Stimulated activated CD8-positive, alpha-beta memory T cell treated with anti-CD3 and anti-CD28 coated beads, Interleukin-7, amount 100 ng/mL, for 48 hours (primary cell): ENCODE measurements at regions not wholly inside any gene's neighbourhood (a gene's known extent, or its start where the extent isn't known, plus 50 kb on each side); places are given as distances from the start of the nearest gene placed in this dataset.
A peak's percentile ranks its signal among the peaks of the same experiment; 100 is the strongest.

Experiments
- DNase-seq, 2 donors: peaks; one replicate each; pipeline ENCODE4 v3.0.0-alpha.2; 2020; ENCODE audit warnings: low read depth in 1 of 2; ENCODE audit errors: extremely low read depth in 1 of 2

- no peak for DNase-seq
Observed at GRCh38 chr16:59305850-59306249, 571.7 kb upstream of the GOT2 start.

- no peak for DNase-seq
Observed at GRCh38 chr16:59296888-59297287, 562.8 kb upstream of the GOT2 start.

GRCh38 chr16:59295993-59296736, 562.0 kb upstream of the GOT2 start:
- no peak for DNase-seq

GRCh38 chr16:59295474-59295873, 561.4 kb upstream of the GOT2 start:
- DNase-seq, result no peak

- DNase-seq, result no peak
Observed at GRCh38 chr16:59290718-59291117, 556.6 kb upstream of the GOT2 start.

- DNase-seq, result no peak
Observed at GRCh38 chr16:59289151-59289550, 555.0 kb upstream of the GOT2 start.

- DNase-seq, result no peak
Observed at GRCh38 chr16:59274141-59274540, 540.0 kb upstream of the GOT2 start.

GRCh38 chr16:59263955-59264354, 529.8 kb upstream of the GOT2 start:
- no peak for DNase-seq

- no peak for DNase-seq
Observed at GRCh38 chr16:59260892-59261291, 526.8 kb upstream of the GOT2 start.

GRCh38 chr16:59259950-59260319, 525.8 kb upstream of the GOT2 start:
- no peak for DNase-seq

- peak in 1 of 2 donors; percentile 3 for DNase-seq
Observed at GRCh38 chr16:59259074-59259949, 525.2 kb upstream of the GOT2 start.

- DNase-seq, result no peak
Observed at GRCh38 chr16:59252317-59252716, 518.2 kb upstream of the GOT2 start.

- no peak for DNase-seq
Observed at GRCh38 chr16:59249011-59249410, 514.9 kb upstream of the GOT2 start.

- no peak for DNase-seq
Observed at GRCh38 chr16:59242556-59242955, 508.4 kb upstream of the GOT2 start.

GRCh38 chr16:59238246-59238645, 504.1 kb upstream of the GOT2 start:
- no peak for DNase-seq

- DNase-seq, result no peak
Observed at GRCh38 chr16:59236804-59237458, 502.8 kb upstream of the GOT2 start.

GRCh38 chr16:59224401-59224800, 490.3 kb upstream of the GOT2 start:
- DNase-seq, result no peak

GRCh38 chr16:59220011-59220410, 485.9 kb upstream of the GOT2 start:
- DNase-seq, result no peak

- DNase-seq, result no peak
Observed at GRCh38 chr16:59216291-59216690, 482.2 kb upstream of the GOT2 start.

- no peak for DNase-seq
Observed at GRCh38 chr16:59214455-59214854, 480.3 kb upstream of the GOT2 start.

GRCh38 chr16:59213952-59214351, 479.8 kb upstream of the GOT2 start:
- DNase-seq, result no peak
